KBM-7 (cell line): ENCODE measurements at regions not wholly inside any gene's neighbourhood (a gene's known extent, or its start where the extent isn't known, plus 50 kb on each side); places are given as distances from the start of the nearest gene placed in this dataset.
"Not testable (repeated sequence)": the region's sequence is repeated elsewhere in the genome, so short reads cannot be mapped to it uniquely, and the experiment has no call there.

Experiments used
- DNase-seq: peaks from one replicate; pipeline ENCODE4 v3.0.0-alpha.2; 2015
- in situ Hi-C: fragments of 300-500 bp; cut with MboI; formaldehyde crosslinking; loops from 2 replicates; pipeline ENCODE4 v1.14.3; 2020; ENCODE audit warnings: low sequenced_read_pairs, low pct_unique_long_range_greater_than_20kb, mixed read lengths

- in situ Hi-C loops: no loop called here
- no peak for DNase-seq
These were observed 360.5 kb downstream of the SHANK2 start for GRCh38 chr11:70891844-70892380.

- in situ Hi-C loops: no loop called here
- no peak for DNase-seq
These were observed 359.5 kb downstream of the SHANK2 start for GRCh38 chr11:70892889-70893288.

- no peak for DNase-seq
- in situ Hi-C loops: no loop called here
These were observed 357.6 kb downstream of the SHANK2 start for GRCh38 chr11:70894566-70895365.

- no peak for DNase-seq
- in situ Hi-C loops: no loop called here
These were observed 357.1 kb downstream of the SHANK2 start for GRCh38 chr11:70895366-70895670.

GRCh38 chr11:70897429-70897828, 354.9 kb downstream of the SHANK2 start:
- in situ Hi-C loops: no loop called here
- no peak for DNase-seq

GRCh38 chr11:70899616-70900015, 352.8 kb downstream of the SHANK2 start:
- in situ Hi-C loops: no loop called here
- no peak for DNase-seq

- in situ Hi-C loops: no loop called here
- DNase-seq: no peak
These were observed 351.8 kb downstream of the SHANK2 start for GRCh38 chr11:70900540-70900939.

GRCh38 chr11:70901951-70902521, 350.3 kb downstream of the SHANK2 start:
- no peak for DNase-seq
- in situ Hi-C loops: no loop called here

GRCh38 chr11:70903229-70903628, 349.1 kb downstream of the SHANK2 start:
- in situ Hi-C loops, DNase-seq: not testable (repeated sequence)

- no peak for DNase-seq
- in situ Hi-C loops: no loop called here
These were observed 346.3 kb downstream of the SHANK2 start for GRCh38 chr11:70906101-70906500.

- DNase-seq: no peak
- in situ Hi-C loops: no loop called here
These were observed 344.2 kb downstream of the SHANK2 start for GRCh38 chr11:70908223-70908622.

- in situ Hi-C loops: no loop called here
- no peak for DNase-seq
These were observed 341.5 kb downstream of the SHANK2 start for GRCh38 chr11:70910835-70911234.

- in situ Hi-C loops: no loop called here
- no peak for DNase-seq
These were observed 340.0 kb downstream of the SHANK2 start for GRCh38 chr11:70912226-70912840.

GRCh38 chr11:70913715-70914231, 338.6 kb downstream of the SHANK2 start:
- no peak for DNase-seq

GRCh38 chr11:70914496-70914895, 337.9 kb downstream of the SHANK2 start:
- DNase-seq: no peak
- in situ Hi-C loops: no loop called here

More at GRCh38 chr11:70913715-70914231, 338.6 kb downstream of the SHANK2 start:
- in situ Hi-C loops: no loop called here

- in situ Hi-C loops: no loop called here
- no peak for DNase-seq
These were observed 337.0 kb downstream of the SHANK2 start for GRCh38 chr11:70915158-70915985.

- in situ Hi-C loops: no loop called here
- DNase-seq: no peak
These were observed 336.0 kb downstream of the SHANK2 start for GRCh38 chr11:70916351-70916750.

GRCh38 chr11:70918242-70918641, 334.1 kb downstream of the SHANK2 start:
- in situ Hi-C loops: no loop called here
- no peak for DNase-seq

GRCh38 chr11:70921804-70922203, 330.6 kb downstream of the SHANK2 start:
- in situ Hi-C loops: no loop called here
- DNase-seq: no peak
